ENCODE measurements at regions not wholly inside any gene's neighbourhood (a gene's known extent, or its start where the extent isn't known, plus 50 kb on each side); places are given as distances from the start of the nearest gene placed in this dataset.

GRCh38 chr4:155033604-155034003 is 174.8 kb upstream of the NPY2R start:
- no peak for DNase-seq (ENCODE audit: low spot score)
- Histone ChIP-seq H3K9me3 (ENCODE audit: low read depth) (no peaks in the 10 kb centered on the region), H3K4me1 (ENCODE audit: insufficient read depth) (peaks cover 20% of the 10 kb centered on the region), H3K9me2 (replicated peaks; ENCODE audit: insufficient read depth) (no peaks in the 10 kb centered on the region), H3K79me2 (no peaks in the 10 kb centered on the region), H3K27me3 (no peaks in the 10 kb centered on the region), H4K20me1 (ENCODE audit: insufficient read depth, poor library complexity, severe bottlenecking) (no peaks in the 10 kb centered on the region), H2AFZ (no peak overlapping the region), H3K36me3 (replicated peaks; ENCODE audit: insufficient read depth, low read depth) (no peaks in the 10 kb centered on the region), H3K4me3 (no peak overlapping the region), H3K27ac (no peak overlapping the region), H3K4me2 (no peak overlapping the region)
- no peak for TF ChIP-seq EZH2phosphoT487 (IDR thresholded peaks at IDR 0.05; ENCODE audit: low read depth, severe bottlenecking, unreplicated experiment)
- TF ChIP-seq EZH2 (IDR thresholded peaks at IDR 0.05; ENCODE audit: borderline replicate concordance) = no peak
- no peak for TF ChIP-seq CTCF (IDR thresholded peaks at IDR 0.05; ENCODE audit: poor library complexity)
- WGBS (ENCODE audit: low lambda C conversion rate, missing lambda C conversion rate) = 67% methylated on average over 4 of the region's 4 CpGs

GRCh38 chr4:155037031-155037430 is 171.4 kb upstream of the NPY2R start:
- 70% methylated on average over 1 of the region's 1 CpG for WGBS (ENCODE audit: low lambda C conversion rate, missing lambda C conversion rate)
- H4K20me1 ChIP-seq (ENCODE audit: insufficient read depth, poor library complexity, severe bottlenecking) = no peaks in the 10 kb centered on the region
- no peak for DNase-seq (ENCODE audit: low spot score)
- H3K9me3 ChIP-seq (ENCODE audit: low read depth) = no peaks in the 10 kb centered on the region
- no peaks in the 10 kb centered on the region for H3K27me3 ChIP-seq
- no peaks in the 10 kb centered on the region for H3K9me2 ChIP-seq (replicated peaks; ENCODE audit: insufficient read depth)
- H3K4me3 ChIP-seq = no peak overlapping the region
- no peak overlapping the region for H3K4me2 ChIP-seq
- H3K4me1 ChIP-seq (ENCODE audit: insufficient read depth) = peaks cover 33% of the 10 kb centered on the region
- H3K79me2 ChIP-seq = no peaks in the 10 kb centered on the region
- no peak for TF ChIP-seq CTCF (IDR thresholded peaks at IDR 0.05; ENCODE audit: poor library complexity)
- TF ChIP-seq EZH2 (IDR thresholded peaks at IDR 0.05; ENCODE audit: borderline replicate concordance) = no peak
- H3K27ac ChIP-seq = no peak overlapping the region
- no peaks in the 10 kb centered on the region for H3K36me3 ChIP-seq (replicated peaks; ENCODE audit: insufficient read depth, low read depth)
- no peak overlapping the region for H2AFZ ChIP-seq

GRCh38 chr4:155038459-155038858 is 170.0 kb upstream of the NPY2R start:
- Histone ChIP-seq H3K4me2 (no peak overlapping the region), H3K4me3 (no peak overlapping the region), H3K9me2 (replicated peaks; ENCODE audit: insufficient read depth) (no peaks in the 10 kb centered on the region), H3K4me1 (ENCODE audit: insufficient read depth) (peaks cover 39% of the 10 kb centered on the region), H3K27ac (no peak overlapping the region), H3K36me3 (replicated peaks; ENCODE audit: insufficient read depth, low read depth) (no peaks in the 10 kb centered on the region), H3K27me3 (no peaks in the 10 kb centered on the region), H3K79me2 (no peaks in the 10 kb centered on the region), H2AFZ (no peak overlapping the region), H4K20me1 (ENCODE audit: insufficient read depth, poor library complexity, severe bottlenecking) (no peaks in the 10 kb centered on the region), H3K9me3 (ENCODE audit: low read depth) (no peaks in the 10 kb centered on the region)
- WGBS (ENCODE audit: low lambda C conversion rate, missing lambda C conversion rate) = 85% methylated on average over 1 of the region's 1 CpG
- no peak for DNase-seq (ENCODE audit: low spot score)
- TF ChIP-seq EZH2phosphoT487 (IDR thresholded peaks at IDR 0.05; ENCODE audit: low read depth, severe bottlenecking, unreplicated experiment) = no peak
- TF ChIP-seq EZH2 (IDR thresholded peaks at IDR 0.05; ENCODE audit: borderline replicate concordance) = no peak
- no peak for TF ChIP-seq CTCF (IDR thresholded peaks at IDR 0.05; ENCODE audit: poor library complexity)

- no peaks in the 10 kb centered on the region for H3K27me3 ChIP-seq
- no peak for DNase-seq (ENCODE audit: low spot score)
- no peaks in the 10 kb centered on the region for H3K9me3 ChIP-seq (ENCODE audit: low read depth)
- H3K36me3 ChIP-seq (replicated peaks; ENCODE audit: insufficient read depth, low read depth) = no peaks in the 10 kb centered on the region
- H3K4me3 ChIP-seq = no peak overlapping the region
- no peaks in the 10 kb centered on the region for H3K9me2 ChIP-seq (replicated peaks; ENCODE audit: insufficient read depth)
- H3K4me2 ChIP-seq = no peak overlapping the region
- no peak overlapping the region for H2AFZ ChIP-seq
- H3K27ac ChIP-seq = no peak overlapping the region
- peaks cover 44% of the 10 kb centered on the region for H3K4me1 ChIP-seq (ENCODE audit: insufficient read depth)
- TF ChIP-seq EZH2phosphoT487 (IDR thresholded peaks at IDR 0.05; ENCODE audit: low read depth, severe bottlenecking, unreplicated experiment) (no peak), EZH2 (IDR thresholded peaks at IDR 0.05; ENCODE audit: borderline replicate concordance) (no peak), CTCF (IDR thresholded peaks at IDR 0.05; ENCODE audit: poor library complexity) (no peak)
- no peaks in the 10 kb centered on the region for H4K20me1 ChIP-seq (ENCODE audit: insufficient read depth, poor library complexity, severe bottlenecking)
- H3K79me2 ChIP-seq = no peaks in the 10 kb centered on the region
Measured at GRCh38 chr4:155039162-155039561, 169.3 kb upstream of the NPY2R start.

Measured in hepatocyte (in vitro differentiated cells).